PC-9 (cell line): ENCODE measurements at regions not wholly inside any gene's neighbourhood (a gene's known extent, or its start where the extent isn't known, plus 50 kb on each side); places are given as distances from the start of the nearest gene placed in this dataset.

ENCODE experiments used
- BruUV-seq: library from RNA; stranded (reverse); fragments of 400-500 nt; replicated peaks from 2 replicates; lab custom pipeline; 2021; lab: Mats Ljungman, UMichigan
- CTCF ChIA-PET: fragments of 300-600 bp; sonication (Branson Sonifier 250); formaldehyde crosslinking; loops from one replicate; lab custom pipeline; 2022; ENCODE audit warnings: antibody characterized with exemption; lab: Charles Lee
- POLR2A ChIA-PET: fragments of 300-600 bp; sonication (Branson Sonifier 250); formaldehyde crosslinking; loops from one replicate; lab custom pipeline; 2022; ENCODE audit warnings: antibody characterized with exemption; ENCODE audit not compliant: unreplicated experiment; lab: Charles Lee
- DNase-seq, 2 experiments: peaks; one replicate each; pipeline versions ENCODE4 v3.0.0 to v3.0.0-alpha.2; 2015 to 2022; ENCODE audit warnings: mixed read lengths in 1 of 2
- H2AFZ ChIP-seq: fragments of 200-600 bp; sonication (generic); 2 replicates; pipeline ENCODE4 v1.8.1; 2017; ENCODE audit warnings: antibody characterized with exemption
- H3F3A ChIP-seq: fragments of 200-600 bp; sonication (generic); 2 replicates; pipeline ENCODE4 v1.8.1; 2017; ENCODE audit warnings: antibody characterized with exemption, mild to moderate bottlenecking, low read depth; ENCODE audit not compliant: insufficient read depth
- H3K27ac ChIP-seq: fragments of 200-600 bp; sonication (generic); 2 replicates; pipeline ENCODE4 v1.6.1; 2016; ENCODE audit warnings: mixed run types
- H3K27me3 ChIP-seq: fragments of 200-600 bp; sonication (generic); 2 replicates; pipeline ENCODE4 v1.6.1; 2016; ENCODE audit warnings: low read depth, mixed run types; ENCODE audit not compliant: insufficient read depth
- H3K36me3 ChIP-seq: fragments of 200-600 bp; sonication (generic); 2 replicates; pipeline ENCODE4 v1.6.1; 2016; ENCODE audit warnings: low read depth, mixed run types
- H3K4me1 ChIP-seq: fragments of 200-600 bp; sonication (generic); replicated peaks from 2 replicates; pipeline ENCODE4 v1.6.1; 2016; ENCODE audit warnings: mixed run types; ENCODE audit not compliant: insufficient read depth
- H3K4me2 ChIP-seq: fragments of 200-600 bp; sonication (generic); 2 replicates; pipeline ENCODE4 v1.6.1; 2017; ENCODE audit warnings: mixed run types
- H3K4me3 ChIP-seq: fragments of 200-600 bp; sonication (generic); 2 replicates; pipeline ENCODE4 v1.6.1; 2016; ENCODE audit warnings: mixed run types
- H3K79me2 ChIP-seq: fragments of 200-600 bp; sonication (generic); 2 replicates; pipeline ENCODE4 v1.6.1; 2017; ENCODE audit warnings: low read depth, mixed run types
- H3K9me2 ChIP-seq: fragments of 200-600 bp; sonication (generic); 2 replicates; pipeline ENCODE4 v1.8.1; 2017; ENCODE audit warnings: mild to moderate bottlenecking; ENCODE audit not compliant: insufficient read depth
- H3K9me3 ChIP-seq: fragments of 200-600 bp; sonication (generic); 2 replicates; pipeline ENCODE4 v1.8.1; 2016; ENCODE audit warnings: low read depth; ENCODE audit not compliant: insufficient read depth
- H4K20me1 ChIP-seq: fragments of 200-600 bp; sonication (generic); 2 replicates; pipeline ENCODE4 v1.8.1; 2017; ENCODE audit not compliant: insufficient read depth
- CTCF ChIP-seq: fragments of 200-600 bp; sonication (generic); conservative IDR thresholded peaks from 2 replicates; pipeline ENCODE4 v1.6.1; 2017; ENCODE audit warnings: mixed run types, antibody characterized with exemption, mild to moderate bottlenecking, moderate library complexity
- EZH2 ChIP-seq: fragments of 200-600 bp; sonication (generic); IDR thresholded peaks from 2 replicates; pipeline ENCODE4 v1.8.0; 2017; ENCODE audit warnings: antibody characterized with exemption, low read depth
- intact Hi-C: fragments of 100-400 bp; cut with micrococcal nuclease; formaldehyde crosslinking; loops from one replicate; pipeline ENCODE4 v1.10.0; 2022; ENCODE audit not compliant: unreplicated experiment

GRCh38 chr22:19663286-19663815 is 51.0 kb upstream of the SEPTIN5 start:
- H3F3A ChIP-seq = no peaks in the 10 kb centered on the region
- BruUV-seq = no TSS peak
- no peaks in the 10 kb centered on the region for H3K79me2 ChIP-seq
- no peaks in the 10 kb centered on the region for H3K9me2 ChIP-seq
- no peaks in the 10 kb centered on the region for H3K9me3 ChIP-seq
- peak; percentile 59 to 69 for DNase-seq
- H3K4me3 ChIP-seq = no peak overlapping the region
- H3K4me2 ChIP-seq = peak overlapping the region; percentile 31; the same call in 1 of the 2 replicates
- no peak for TF ChIP-seq EZH2
- TF ChIP-seq CTCF = no peak
- no peaks in the 10 kb centered on the region for H3K36me3 ChIP-seq
- CTCF ChIA-PET = no interaction called here
- H3K27me3 ChIP-seq = no peaks in the 10 kb centered on the region
- intact Hi-C loops = no loop called here
- peak overlapping the region; percentile 44 for H3K27ac ChIP-seq
- H4K20me1 ChIP-seq = no peaks in the 10 kb centered on the region
- H3K4me1 ChIP-seq = peaks cover 18% of the 10 kb centered on the region
- H2AFZ ChIP-seq = no peak overlapping the region
- POLR2A ChIA-PET = no interaction called here

GRCh38 chr22:19663821-19664355 is 50.4 kb upstream of the SEPTIN5 start:
- no peaks in the 10 kb centered on the region for H3K9me2 ChIP-seq
- no peaks in the 10 kb centered on the region for H3F3A ChIP-seq
- intact Hi-C loops = no loop called here
- no peak overlapping the region for H2AFZ ChIP-seq
- POLR2A ChIA-PET = no interaction called here
- H3K9me3 ChIP-seq = no peaks in the 10 kb centered on the region
- BruUV-seq = no TSS peak
- no peaks in the 10 kb centered on the region for H3K27me3 ChIP-seq
- no peak overlapping the region for H3K4me3 ChIP-seq
- no peaks in the 10 kb centered on the region for H4K20me1 ChIP-seq
- no peak for DNase-seq
- no peak overlapping the region for H3K4me2 ChIP-seq
- CTCF ChIA-PET = no interaction called here
- H3K36me3 ChIP-seq = no peaks in the 10 kb centered on the region
- no peak for TF ChIP-seq CTCF
- no peak for TF ChIP-seq EZH2
- peaks cover 18% of the 10 kb centered on the region for H3K4me1 ChIP-seq
- H3K27ac ChIP-seq = no peak overlapping the region
- no peaks in the 10 kb centered on the region for H3K79me2 ChIP-seq

- POLR2A ChIA-PET = no interaction called here
- no peaks in the 10 kb centered on the region for H3F3A ChIP-seq
- no peaks in the 10 kb centered on the region for H3K79me2 ChIP-seq
- intact Hi-C loops = no loop called here
- CTCF ChIA-PET = no interaction called here
- no peak overlapping the region for H2AFZ ChIP-seq
- H3K9me3 ChIP-seq = no peaks in the 10 kb centered on the region
- no peak overlapping the region for H3K4me3 ChIP-seq
- no peaks in the 10 kb centered on the region for H4K20me1 ChIP-seq
- no peaks in the 10 kb centered on the region for H3K27me3 ChIP-seq
- peaks cover 18% of the 10 kb centered on the region for H3K4me1 ChIP-seq
- H3K27ac ChIP-seq = no peak overlapping the region
- no peak for DNase-seq
- TF ChIP-seq EZH2 (no peak), CTCF (no peak)
- no peaks in the 10 kb centered on the region for H3K9me2 ChIP-seq
- no TSS peak for BruUV-seq
- no peaks in the 10 kb centered on the region for H3K36me3 ChIP-seq
- no peak overlapping the region for H3K4me2 ChIP-seq
Observed at GRCh38 chr22:19664406-19664805, 49.9 kb upstream of the SEPTIN5 start.
